ENCODE measurements at regions not wholly inside any gene's neighbourhood (a gene's known extent, or its start where the extent isn't known, plus 50 kb on each side); places are given as distances from the start of the nearest gene placed in this dataset.
A peak's percentile ranks its signal among the peaks of the same experiment; 100 is the strongest.

- 63% methylated on average over 4 of the region's 4 CpGs for WGBS
- no peaks in the 10 kb centered on the region for H3K36me3 ChIP-seq (ENCODE audit: control insufficient read depth in 4 of 4, insufficient read depth in 3 of 4, low read depth in 1 of 4, low read length in 3 of 4)
- no peaks in the 10 kb centered on the region for H3K4me1 ChIP-seq (ENCODE audit: control insufficient read depth in 4 of 4, insufficient read depth in 4 of 4, low read length in 3 of 4)
- DNase-seq (ENCODE audit: low spot score), result no peak
- no peaks in the 10 kb centered on the region for H3K27me3 ChIP-seq (ENCODE audit: control insufficient read depth in 4 of 4, insufficient read depth in 4 of 4, low read length in 3 of 4)
- no peak overlapping the region for H3K27ac ChIP-seq (ENCODE audit: low read depth in 1 of 2, low read length in 2 of 2)
- TF ChIP-seq GABPA (IDR thresholded peaks at IDR 0.05 in 1 of 2, conservative IDR thresholded peaks at IDR 0.05 in 1 of 2), result no peak
- TF ChIP-seq NR2F2 (IDR thresholded peaks at IDR 0.05), result peak; percentile 12
- H3K9ac ChIP-seq (ENCODE audit: low read depth in 1 of 2, low read length in 2 of 2), result no peak overlapping the region
- no peaks in the 10 kb centered on the region for H3K9me3 ChIP-seq (ENCODE audit: control insufficient read depth in 4 of 4, low read length in 3 of 4)
- H3K4me3 ChIP-seq (ENCODE audit: low read depth in 1 of 3, low read length in 3 of 3), result no peak overlapping the region
Measured at GRCh38 chr17:54544249-54544648, 356.4 kb upstream of the TOM1L1 start.

GRCh38 chr17:54559883-54560282 lies 340.8 kb upstream of the TOM1L1 start:
- WGBS, result 90% methylated on average over 1 of the region's 1 CpG
- Histone ChIP-seq H3K4me3 (ENCODE audit: low read depth in 1 of 3, low read length in 3 of 3) (no peak overlapping the region), H3K27me3 (ENCODE audit: control insufficient read depth in 4 of 4, insufficient read depth in 4 of 4, low read length in 3 of 4) (peaks cover 0 to 2% (median 0%) of the 10 kb centered on the region in 4 donors), H3K27ac (ENCODE audit: low read depth in 1 of 2, low read length in 2 of 2) (no peak overlapping the region), H3K36me3 (ENCODE audit: control insufficient read depth in 4 of 4, insufficient read depth in 3 of 4, low read depth in 1 of 4, low read length in 3 of 4) (no peaks in the 10 kb centered on the region), H3K4me1 (ENCODE audit: control insufficient read depth in 4 of 4, insufficient read depth in 4 of 4, low read length in 3 of 4) (no peaks in the 10 kb centered on the region), H3K9me3 (ENCODE audit: control insufficient read depth in 4 of 4, low read length in 3 of 4) (no peaks in the 10 kb centered on the region), H3K9ac (ENCODE audit: low read depth in 1 of 2, low read length in 2 of 2) (no peak overlapping the region)
- no peak for TF ChIP-seq ZBTB33 (IDR thresholded peaks at IDR 0.05)
- no peak for TF ChIP-seq HNF4A (conservative IDR thresholded peaks at IDR 0.05)
- TF ChIP-seq JUND (IDR thresholded peaks at IDR 0.05), result no peak
- TF ChIP-seq FOXA2 (IDR thresholded peaks at IDR 0.05), result no peak
- no peak for TF ChIP-seq MAX (IDR thresholded peaks at IDR 0.05)
- TF ChIP-seq RXRA (IDR thresholded peaks at IDR 0.05), result no peak
- TF ChIP-seq ATF3 (IDR thresholded peaks at IDR 0.05), result no peak
- TF ChIP-seq CTCF (IDR thresholded peaks at IDR 0.05; ENCODE audit: low read depth, low read length, missing input control), result no peak
- TF ChIP-seq RAD21 (IDR thresholded peaks at IDR 0.05), result no peak
- no peak for DNase-seq (ENCODE audit: low spot score)

- no peak for TF ChIP-seq TAF1 (conservative IDR thresholded peaks at IDR 0.05)
- TF ChIP-seq YY1 (IDR thresholded peaks at IDR 0.05), result no peak
- TF ChIP-seq ATF3 (IDR thresholded peaks at IDR 0.05), result no peak
- no peak overlapping the region for H3K27ac ChIP-seq (ENCODE audit: low read depth in 1 of 2, low read length in 2 of 2)
- no peak overlapping the region for H3K9ac ChIP-seq (ENCODE audit: low read depth in 1 of 2, low read length in 2 of 2)
- peaks cover 0 to 8% (median under 1%) of the 10 kb centered on the region in 4 donors for H3K9me3 ChIP-seq (ENCODE audit: control insufficient read depth in 4 of 4, low read length in 3 of 4)
- no peak for DNase-seq (ENCODE audit: low spot score)
- H3K27me3 ChIP-seq (ENCODE audit: control insufficient read depth in 4 of 4, insufficient read depth in 4 of 4, low read length in 3 of 4), result no peaks in the 10 kb centered on the region
- WGBS, result 64% methylated on average over 1 of the region's 1 CpG
- no peaks in the 10 kb centered on the region for H3K36me3 ChIP-seq (ENCODE audit: control insufficient read depth in 4 of 4, insufficient read depth in 3 of 4, low read depth in 1 of 4, low read length in 3 of 4)
- no peak overlapping the region for H3K4me3 ChIP-seq (ENCODE audit: low read depth in 1 of 3, low read length in 3 of 3)
- no peaks in the 10 kb centered on the region for H3K4me1 ChIP-seq (ENCODE audit: control insufficient read depth in 4 of 4, insufficient read depth in 4 of 4, low read length in 3 of 4)
Measured at GRCh38 chr17:54608634-54609155, 292.0 kb upstream of the TOM1L1 start.

Measured in liver (tissue), 8 donors.